ENCODE measurements at regions not wholly inside any gene's neighbourhood (a gene's known extent, or its start where the extent isn't known, plus 50 kb on each side); places are given as distances from the start of the nearest gene placed in this dataset.

DNA sequence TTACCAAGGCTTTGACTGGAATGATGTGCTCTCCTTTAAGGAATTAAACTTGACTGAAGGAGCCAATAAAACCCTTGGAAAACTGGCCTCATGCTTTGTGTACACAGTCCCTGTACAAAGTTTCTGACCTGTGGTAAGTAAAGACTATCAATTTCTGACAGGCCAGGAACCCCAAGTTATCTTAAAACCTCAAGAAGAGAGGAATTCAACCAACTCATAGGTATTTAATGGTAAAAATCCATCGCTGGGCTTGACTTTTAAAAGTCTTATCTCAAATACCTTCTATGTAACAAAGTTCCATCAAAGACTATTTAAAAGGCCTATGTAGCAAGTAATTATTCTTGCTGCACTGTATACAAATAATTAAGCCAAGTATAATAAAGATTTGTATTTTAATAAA is 103.7 kb upstream of the TENT5D start:
- no peak for DNase-seq

DNA sequence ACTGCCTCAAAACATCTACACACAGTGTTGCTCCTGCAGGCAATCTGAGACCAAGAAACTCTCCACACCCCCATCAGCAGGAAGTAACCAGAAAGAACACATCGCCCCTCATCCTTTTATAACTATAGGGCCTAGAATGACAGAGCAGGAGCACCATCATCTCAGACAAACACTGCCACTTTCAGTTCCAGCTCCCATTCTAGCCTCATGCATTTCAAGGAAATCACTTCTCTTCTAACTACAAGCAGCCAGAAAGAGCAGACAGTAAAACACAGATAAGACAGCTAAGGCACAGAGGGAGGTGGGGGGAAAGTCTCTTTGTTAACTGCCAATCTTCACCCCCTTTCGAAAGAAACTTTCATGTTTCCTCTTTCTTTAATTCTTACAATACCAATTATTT is 102.6 kb upstream of the TENT5D start:
- DNase-seq = no peak

DNA sequence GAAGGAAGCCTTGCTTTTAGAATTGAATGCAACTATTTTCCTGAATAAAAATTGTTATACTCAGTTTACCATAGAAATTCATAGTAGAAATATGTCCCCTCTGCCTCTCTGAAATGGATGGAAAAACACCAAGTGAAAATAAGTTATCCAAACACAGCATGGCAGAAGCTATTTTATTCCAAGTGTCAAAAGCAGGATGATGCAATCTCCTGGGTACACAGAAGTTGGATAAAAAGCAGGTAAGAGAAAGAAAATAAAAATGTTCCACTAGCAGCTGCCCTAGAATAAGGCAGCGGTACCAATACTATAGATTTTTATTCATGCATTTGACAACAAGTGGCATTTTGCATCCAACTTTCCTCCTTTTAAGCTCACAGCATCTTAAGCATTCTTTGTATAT is 89.0 kb upstream of the TENT5D start:
- DNase-seq = no peak

DNA sequence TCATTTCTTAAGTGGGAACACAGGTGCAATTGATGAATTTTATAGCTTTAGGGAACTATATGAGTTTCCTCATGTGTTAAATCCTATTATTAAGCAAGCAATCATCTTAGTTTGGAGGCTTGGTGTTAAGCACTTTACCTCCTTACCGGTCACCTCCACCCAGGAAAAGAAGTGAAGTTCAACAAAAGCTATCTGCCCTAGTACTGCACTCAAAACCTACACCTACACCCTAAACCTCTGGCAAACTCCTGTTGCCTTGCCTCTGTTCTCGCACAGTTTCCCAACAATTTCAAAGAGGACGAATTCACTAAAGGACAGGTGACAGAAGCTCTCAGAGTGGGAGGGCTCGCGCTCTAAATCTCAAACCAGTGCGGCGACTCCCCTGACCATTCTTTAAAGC is 85.7 kb upstream of the TENT5D start:
- DNase-seq = no peak

DNA sequence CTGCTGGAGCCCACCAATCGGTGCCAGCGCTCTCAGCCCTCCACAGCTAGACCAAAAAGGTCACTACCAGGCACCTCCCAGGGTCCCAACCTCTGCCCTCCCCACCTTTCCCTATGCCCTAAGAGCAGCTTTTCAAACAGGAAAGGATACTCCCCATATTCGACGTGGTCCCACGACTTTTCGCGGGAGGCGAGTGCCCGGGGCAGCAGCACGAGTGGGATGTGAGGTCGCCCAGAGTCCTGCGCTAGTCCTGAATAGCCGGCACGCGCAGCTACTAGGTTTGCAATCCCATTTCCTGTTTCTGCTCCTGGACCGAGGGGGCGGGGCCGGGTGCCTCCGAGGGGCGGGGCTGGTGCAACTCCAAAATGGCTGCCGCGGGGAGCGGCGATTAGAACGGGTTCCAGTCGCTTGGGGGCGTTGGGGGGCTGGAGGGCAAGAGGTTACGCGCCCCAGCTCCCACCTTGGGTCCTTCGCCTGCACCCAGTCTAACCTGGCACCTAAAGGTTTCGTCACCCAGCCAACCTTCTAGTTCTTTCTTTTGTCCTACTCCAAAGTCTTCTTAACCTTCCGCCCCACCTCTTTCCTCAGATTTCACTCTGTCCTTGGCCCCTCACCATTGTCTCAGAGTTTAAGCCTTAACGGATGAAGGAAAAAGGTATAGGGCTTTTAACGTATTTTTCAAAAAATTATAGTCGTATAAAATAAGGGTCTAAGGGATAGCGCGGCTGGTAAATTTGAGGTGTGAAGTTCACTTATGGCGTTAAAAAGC is 85.0 kb upstream of the TENT5D start:
- peak; percentile 3 for DNase-seq

DNA sequence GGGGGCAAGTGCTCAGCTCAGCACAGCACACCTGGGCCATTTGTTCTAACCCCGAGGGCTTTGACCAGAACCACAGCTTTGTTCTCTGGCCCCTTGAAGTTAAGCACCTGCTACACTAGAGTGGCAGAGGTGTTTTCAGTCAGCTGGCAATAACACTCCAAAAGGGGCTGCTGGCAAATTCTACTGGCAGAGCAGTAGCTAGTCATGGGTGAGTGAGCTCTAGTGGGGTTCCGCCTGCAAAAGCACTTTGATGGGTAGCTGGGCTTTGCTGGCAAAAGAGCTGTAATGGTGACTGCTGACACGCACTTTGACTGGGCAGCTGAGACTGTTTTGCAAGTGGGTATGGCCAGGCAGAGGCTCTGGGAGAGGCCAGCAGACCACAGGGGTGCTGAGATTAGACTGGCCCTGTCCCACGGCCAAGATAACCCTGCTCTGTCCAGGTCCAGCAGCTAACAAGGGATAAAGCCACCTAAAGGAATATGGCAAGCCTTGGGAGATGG is 65.2 kb upstream of the TENT5D start:
- no peak for DNase-seq
